HL-60 (cell line): ENCODE measurements at regions not wholly inside any gene's neighbourhood (a gene's known extent, or its start where the extent isn't known, plus 50 kb on each side); places are given as distances from the start of the nearest gene placed in this dataset.

Experiments
- DNase-seq, 2 experiments: peaks; one replicate each; pipeline ENCODE4 v3.0.0-alpha.2; 2010 to 2020; ENCODE audit warnings: low read depth in 1 of 2, low spot score in 1 of 2
- H3K27ac ChIP-seq: fragments of 250-450 bp; sonication (Bioruptor Pico); replicated peaks from 2 replicates; pipeline ENCODE4 v1.5.1; 2020; ENCODE audit warnings: mild to moderate bottlenecking, moderate library complexity
- H3K27me3 ChIP-seq: fragments of 250-450 bp; sonication (Bioruptor Pico); 2 replicates; pipeline ENCODE4 v1.5.1; 2021; ENCODE audit warnings: mild to moderate bottlenecking, moderate library complexity; ENCODE audit not compliant: insufficient read depth, poor library complexity, severe bottlenecking
- H3K4me3 ChIP-seq: replicated peaks from 2 replicates; pipeline ENCODE4 v1.5.1; 2011; ENCODE audit warnings: mild to moderate bottlenecking, control low read depth, low read length; ENCODE audit not compliant: insufficient read depth
- GABPA ChIP-seq: IDR thresholded peaks from 2 replicates; pipeline ENCODE4 v1.6.1; 2012; ENCODE audit warnings: low read depth
- POLR2AphosphoS5 ChIP-seq: IDR thresholded peaks from 2 replicates; pipeline ENCODE4 v1.6.1; 2012; ENCODE audit warnings: low read depth
- SPI1 ChIP-seq: IDR thresholded peaks from 2 replicates; pipeline ENCODE4 v1.6.1; 2012; ENCODE audit warnings: low read depth, mild to moderate bottlenecking, borderline replicate concordance
- TF ChIP-seq, protein P1 (sequence below): IDR thresholded peaks from 2 replicates; pipeline ENCODE4 v1.6.1; 2012; ENCODE audit warnings: low read depth; ENCODE audit not compliant: insufficient replicate concordance
- TF ChIP-seq, protein P2 (sequence below): IDR thresholded peaks from one replicate; pipeline ENCODE4 v1.5.1; 2011; ENCODE audit warnings: low read length, control low read depth, inconsistent platforms; ENCODE audit not compliant: insufficient read depth

GRCh38 chr18:78546281-78546680 is 433.3 kb upstream of the SALL3 start:
- H3K27me3 ChIP-seq = no peaks in the 10 kb centered on the region
- no peak overlapping the region for H3K27ac ChIP-seq
- H3K4me3 ChIP-seq = no peak overlapping the region
- DNase-seq = no peak
- TF ChIP-seq GABPA (no peak), SPI1 (no peak), POLR2AphosphoS5 (no peak)
- TF ChIP-seq, protein P1, sequence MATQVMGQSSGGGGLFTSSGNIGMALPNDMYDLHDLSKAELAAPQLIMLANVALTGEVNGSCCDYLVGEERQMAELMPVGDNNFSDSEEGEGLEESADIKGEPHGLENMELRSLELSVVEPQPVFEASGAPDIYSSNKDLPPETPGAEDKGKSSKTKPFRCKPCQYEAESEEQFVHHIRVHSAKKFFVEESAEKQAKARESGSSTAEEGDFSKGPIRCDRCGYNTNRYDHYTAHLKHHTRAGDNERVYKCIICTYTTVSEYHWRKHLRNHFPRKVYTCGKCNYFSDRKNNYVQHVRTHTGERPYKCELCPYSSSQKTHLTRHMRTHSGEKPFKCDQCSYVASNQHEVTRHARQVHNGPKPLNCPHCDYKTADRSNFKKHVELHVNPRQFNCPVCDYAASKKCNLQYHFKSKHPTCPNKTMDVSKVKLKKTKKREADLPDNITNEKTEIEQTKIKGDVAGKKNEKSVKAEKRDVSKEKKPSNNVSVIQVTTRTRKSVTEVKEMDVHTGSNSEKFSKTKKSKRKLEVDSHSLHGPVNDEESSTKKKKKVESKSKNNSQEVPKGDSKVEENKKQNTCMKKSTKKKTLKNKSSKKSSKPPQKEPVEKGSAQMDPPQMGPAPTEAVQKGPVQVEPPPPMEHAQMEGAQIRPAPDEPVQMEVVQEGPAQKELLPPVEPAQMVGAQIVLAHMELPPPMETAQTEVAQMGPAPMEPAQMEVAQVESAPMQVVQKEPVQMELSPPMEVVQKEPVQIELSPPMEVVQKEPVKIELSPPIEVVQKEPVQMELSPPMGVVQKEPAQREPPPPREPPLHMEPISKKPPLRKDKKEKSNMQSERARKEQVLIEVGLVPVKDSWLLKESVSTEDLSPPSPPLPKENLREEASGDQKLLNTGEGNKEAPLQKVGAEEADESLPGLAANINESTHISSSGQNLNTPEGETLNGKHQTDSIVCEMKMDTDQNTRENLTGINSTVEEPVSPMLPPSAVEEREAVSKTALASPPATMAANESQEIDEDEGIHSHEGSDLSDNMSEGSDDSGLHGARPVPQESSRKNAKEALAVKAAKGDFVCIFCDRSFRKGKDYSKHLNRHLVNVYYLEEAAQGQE = no peak
- TF ChIP-seq, protein P2, sequence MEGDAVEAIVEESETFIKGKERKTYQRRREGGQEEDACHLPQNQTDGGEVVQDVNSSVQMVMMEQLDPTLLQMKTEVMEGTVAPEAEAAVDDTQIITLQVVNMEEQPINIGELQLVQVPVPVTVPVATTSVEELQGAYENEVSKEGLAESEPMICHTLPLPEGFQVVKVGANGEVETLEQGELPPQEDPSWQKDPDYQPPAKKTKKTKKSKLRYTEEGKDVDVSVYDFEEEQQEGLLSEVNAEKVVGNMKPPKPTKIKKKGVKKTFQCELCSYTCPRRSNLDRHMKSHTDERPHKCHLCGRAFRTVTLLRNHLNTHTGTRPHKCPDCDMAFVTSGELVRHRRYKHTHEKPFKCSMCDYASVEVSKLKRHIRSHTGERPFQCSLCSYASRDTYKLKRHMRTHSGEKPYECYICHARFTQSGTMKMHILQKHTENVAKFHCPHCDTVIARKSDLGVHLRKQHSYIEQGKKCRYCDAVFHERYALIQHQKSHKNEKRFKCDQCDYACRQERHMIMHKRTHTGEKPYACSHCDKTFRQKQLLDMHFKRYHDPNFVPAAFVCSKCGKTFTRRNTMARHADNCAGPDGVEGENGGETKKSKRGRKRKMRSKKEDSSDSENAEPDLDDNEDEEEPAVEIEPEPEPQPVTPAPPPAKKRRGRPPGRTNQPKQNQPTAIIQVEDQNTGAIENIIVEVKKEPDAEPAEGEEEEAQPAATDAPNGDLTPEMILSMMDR = no peak

- no peak for DNase-seq
- Histone ChIP-seq H3K27me3 (no peaks in the 10 kb centered on the region), H3K27ac (no peak overlapping the region), H3K4me3 (no peak overlapping the region)
- TF ChIP-seq SPI1 (no peak), GABPA (no peak), POLR2AphosphoS5 (no peak)
- TF ChIP-seq, protein P1 = no peak
- TF ChIP-seq, protein P2 = no peak
These were observed 431.8 kb upstream of the SALL3 start for GRCh38 chr18:78547817-78548216.

DNA sequence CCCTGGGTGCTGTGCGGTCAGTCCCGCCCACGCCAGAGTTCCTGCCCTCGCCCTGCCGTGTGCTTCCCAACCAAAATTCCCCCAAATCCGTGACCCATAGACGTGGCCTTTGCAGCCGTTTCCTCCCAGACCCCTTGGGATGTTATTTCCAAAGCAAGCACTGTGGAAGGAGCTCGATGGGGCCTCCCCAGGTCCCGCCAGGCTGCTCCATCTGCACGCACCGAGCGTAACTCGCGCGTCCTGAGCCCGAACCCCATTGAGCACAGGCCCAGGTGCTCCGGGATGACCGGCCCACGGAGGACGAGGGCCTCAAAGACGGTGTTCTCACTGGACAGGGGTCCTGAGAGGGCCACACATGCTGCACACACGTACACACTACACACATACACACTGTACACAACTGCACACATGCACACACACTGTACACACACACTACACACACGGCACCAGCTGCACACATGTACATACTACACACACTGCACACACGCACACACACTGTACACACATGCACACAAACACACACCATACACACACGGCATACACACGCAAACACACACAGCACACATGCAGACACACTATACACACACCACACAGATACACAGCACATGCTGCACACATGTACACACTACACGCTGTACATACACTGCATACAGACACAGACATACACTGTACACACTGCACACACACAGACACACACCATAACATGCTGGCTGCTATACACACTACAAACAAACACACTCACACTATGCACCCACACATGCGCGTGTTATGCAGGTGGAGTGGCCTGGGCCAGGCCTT is 431.2 kb upstream of the SALL3 start:
- Histone ChIP-seq H3K27ac (no peak overlapping the region), H3K27me3 (no peaks in the 10 kb centered on the region), H3K4me3 (no peak overlapping the region)
- TF ChIP-seq, protein P2 = no peak
- TF ChIP-seq POLR2AphosphoS5 = no peak
- TF ChIP-seq GABPA = no peak
- TF ChIP-seq SPI1 = no peak
- TF ChIP-seq, protein P1 = no peak
- DNase-seq = no peak
